Glutamatergic neuron (in vitro differentiated cells): ENCODE measurements at regions not wholly inside any gene's neighbourhood (a gene's known extent, or its start where the extent isn't known, plus 50 kb on each side); places are given as distances from the start of the nearest gene placed in this dataset.

Experiments
- DNase-seq: peaks from one replicate; pipeline ENCODE4 v3.0.0; 2022
- H3K27ac Mint-ChIP-seq: one replicate; pipeline ENCODE4 v1.8.0; 2020; ENCODE audit warnings: mild to moderate bottlenecking, mixed read lengths, inconsistent platforms; ENCODE audit not compliant: unreplicated experiment
- H3K27me3 Mint-ChIP-seq: one replicate; pipeline ENCODE4 v1.8.0; 2020; ENCODE audit warnings: mild to moderate bottlenecking, moderate library complexity, mixed read lengths, inconsistent platforms; ENCODE audit not compliant: unreplicated experiment
- H3K36me3 Mint-ChIP-seq: one replicate; pipeline ENCODE4 v1.8.0; 2020; ENCODE audit warnings: mild to moderate bottlenecking, mixed read lengths, inconsistent platforms; ENCODE audit not compliant: unreplicated experiment
- H3K4me1 Mint-ChIP-seq: one replicate; pipeline ENCODE4 v1.8.0; 2020; ENCODE audit warnings: mild to moderate bottlenecking, low read depth, mixed read lengths, inconsistent platforms; ENCODE audit not compliant: unreplicated experiment
- H3K4me3 Mint-ChIP-seq: one replicate; pipeline ENCODE4 v1.8.0; 2020; ENCODE audit warnings: mild to moderate bottlenecking, mixed read lengths, inconsistent platforms; ENCODE audit not compliant: unreplicated experiment
- H3K9me3 Mint-ChIP-seq: one replicate; pipeline ENCODE4 v1.8.0; 2020; ENCODE audit warnings: mild to moderate bottlenecking, moderate library complexity, mixed read lengths, inconsistent platforms; ENCODE audit not compliant: unreplicated experiment
- CTCF ChIP-seq: fragments of 200-600 bp; sonication (generic); IDR thresholded peaks from one replicate; pipeline ENCODE4 v1.5.0; 2021; ENCODE audit not compliant: partially characterized antibody, unreplicated experiment

- Mint-ChIP-seq H3K4me3 (no peak overlapping the region), H3K4me1 (no peaks in the 10 kb centered on the region), H3K36me3 (no peaks in the 10 kb centered on the region), H3K9me3 (peaks cover 4% of the 10 kb centered on the region), H3K27ac (no peak overlapping the region), H3K27me3 (peaks cover 4% of the 10 kb centered on the region)
- DNase-seq = no peak
- no peak for TF ChIP-seq CTCF
Measured at GRCh38 chr20:30599990-30600389, 657.5 kb upstream of the DEFB115 start.

DNA sequence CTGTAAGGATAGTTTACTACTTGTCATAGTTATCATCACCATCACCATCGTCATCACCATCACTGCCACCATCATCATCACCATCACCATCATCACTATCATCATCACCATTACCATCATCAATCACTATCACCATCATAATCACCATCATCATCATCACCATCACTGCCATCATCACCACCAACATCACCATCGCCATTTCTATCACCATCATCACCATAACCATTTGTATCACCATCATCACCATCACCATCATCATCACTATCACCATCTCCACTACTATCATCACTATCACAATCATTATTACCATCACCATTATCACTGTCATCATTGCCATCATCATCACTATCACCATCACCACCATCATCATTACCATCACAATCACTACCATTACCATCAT lies 655.5 kb upstream of the DEFB115 start:
- H3K4me1 Mint-ChIP-seq = no peaks in the 10 kb centered on the region

DNA sequence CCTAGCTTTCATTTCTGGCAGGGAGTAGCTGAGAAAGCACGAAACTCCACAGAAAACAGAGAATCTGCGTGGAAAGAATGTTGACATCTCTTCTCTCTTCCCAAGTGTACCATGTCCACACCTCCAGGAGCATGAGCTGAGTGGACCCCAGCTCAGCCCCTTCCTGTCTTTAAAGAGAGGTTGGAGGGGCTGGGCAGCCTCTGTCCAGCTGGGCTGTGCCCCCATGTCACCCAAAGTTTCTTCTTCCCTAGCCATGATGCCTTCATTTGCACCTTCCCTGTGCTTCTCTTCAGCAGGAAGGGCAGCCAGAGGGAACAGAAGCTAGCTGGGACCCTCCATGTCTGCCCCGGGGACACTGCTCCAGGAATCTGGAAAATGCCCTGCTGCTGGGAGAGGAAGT lies 655.0 kb upstream of the DEFB115 start:
- no peaks in the 10 kb centered on the region for H3K36me3 Mint-ChIP-seq
- TF ChIP-seq CTCF = no peak
- H3K4me1 Mint-ChIP-seq = no peaks in the 10 kb centered on the region
- H3K4me3 Mint-ChIP-seq = no peak overlapping the region
- DNase-seq = no peak
- no peak overlapping the region for H3K27ac Mint-ChIP-seq
- H3K27me3 Mint-ChIP-seq = peaks cover 2% of the 10 kb centered on the region
- peaks cover 4% of the 10 kb centered on the region for H3K9me3 Mint-ChIP-seq

More for the DNA sequence above, 655.5 kb upstream of the DEFB115 start:
- Mint-ChIP-seq H3K36me3 (no peaks in the 10 kb centered on the region), H3K27me3 (peaks cover 4% of the 10 kb centered on the region), H3K4me3 (no peak overlapping the region), H3K9me3 (peaks cover 4% of the 10 kb centered on the region), H3K27ac (no peak overlapping the region)
- no peak for TF ChIP-seq CTCF
- no peak for DNase-seq

- H3K4me3 Mint-ChIP-seq = no peak overlapping the region
- no peaks in the 10 kb centered on the region for H3K4me1 Mint-ChIP-seq
- no peaks in the 10 kb centered on the region for H3K36me3 Mint-ChIP-seq
- no peak for TF ChIP-seq CTCF
- H3K9me3 Mint-ChIP-seq = peaks cover 5% of the 10 kb centered on the region
- DNase-seq = no peak
- H3K27ac Mint-ChIP-seq = no peak overlapping the region
- peaks cover 4% of the 10 kb centered on the region for H3K27me3 Mint-ChIP-seq
Measured at GRCh38 chr20:30606990-30607389, 650.5 kb upstream of the DEFB115 start.

GRCh38 chr20:30610029-30610693 lies 647.3 kb upstream of the DEFB115 start:
- peaks cover 2% of the 10 kb centered on the region for H3K9me3 Mint-ChIP-seq
- no peaks in the 10 kb centered on the region for H3K36me3 Mint-ChIP-seq

More at GRCh38 chr20:30610029-30610693, 647.3 kb upstream of the DEFB115 start:
- H3K4me1 Mint-ChIP-seq = no peaks in the 10 kb centered on the region
- TF ChIP-seq CTCF = no peak
- no peak for DNase-seq
- no peak overlapping the region for H3K27ac Mint-ChIP-seq
- no peak overlapping the region for H3K4me3 Mint-ChIP-seq
- H3K27me3 Mint-ChIP-seq = peaks cover 6% of the 10 kb centered on the region
